GM12874 (cell line): ENCODE measurements at regions not wholly inside any gene's neighbourhood (a gene's known extent, or its start where the extent isn't known, plus 50 kb on each side); places are given as distances from the start of the nearest gene placed in this dataset.

Experiments
- CTCF ChIP-seq: IDR thresholded peaks from 2 replicates; pipeline ENCODE4 v1.5.1; 2011; ENCODE audit warnings: low read depth, mild to moderate bottlenecking, control low read depth, low read length, moderate library complexity; ENCODE audit not compliant: insufficient read depth

DNA sequence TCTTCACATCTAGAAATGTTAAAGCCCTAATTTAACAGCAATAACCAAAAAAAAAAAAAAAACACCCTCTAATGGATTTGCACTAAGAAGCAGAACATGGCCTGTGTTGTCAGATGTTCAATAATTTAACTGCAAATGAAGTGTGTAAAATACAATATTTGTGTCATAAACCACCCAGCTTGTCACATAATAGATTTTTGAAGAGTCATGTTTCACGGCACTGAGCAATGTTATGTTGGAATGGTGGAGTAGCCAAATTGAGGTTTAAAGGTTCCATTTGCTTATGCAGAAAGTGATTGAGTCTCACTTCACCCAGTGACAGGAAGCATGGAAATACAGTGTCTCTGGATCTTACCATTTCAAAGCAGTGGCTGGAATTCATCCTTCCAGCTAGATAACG lies 173.2 kb upstream of the XYLT1 start:
- TF ChIP-seq CTCF = no peak

- no peak for TF ChIP-seq CTCF
Observed at GRCh38 chr16:17641990-17642389, 171.2 kb upstream of the XYLT1 start.

GRCh38 chr16:17638134-17638533 lies 167.4 kb upstream of the XYLT1 start:
- no peak for TF ChIP-seq CTCF

DNA sequence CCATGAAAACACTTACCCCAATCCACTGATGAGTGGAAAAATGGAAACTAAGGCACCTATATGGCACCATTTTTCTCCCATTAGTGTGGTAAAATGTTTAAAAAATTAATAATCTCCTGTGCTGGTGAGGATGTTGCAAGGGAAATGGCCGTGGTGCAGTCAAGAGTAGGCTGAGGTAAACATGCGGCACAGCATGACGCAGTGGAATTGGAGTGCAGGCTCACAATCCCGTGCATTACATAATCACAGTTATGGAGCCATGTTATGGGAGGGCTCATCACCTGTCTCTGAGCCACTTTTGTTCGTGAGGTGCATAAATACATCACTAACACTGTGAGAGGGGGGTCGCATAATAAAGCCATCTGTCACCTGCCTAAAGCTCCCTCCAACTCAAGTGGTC lies 164.4 kb upstream of the XYLT1 start:
- TF ChIP-seq CTCF = no peak

GRCh38 chr16:17633181-17633951 lies 162.6 kb upstream of the XYLT1 start:
- TF ChIP-seq CTCF = no peak

GRCh38 chr16:17632667-17633066 lies 161.9 kb upstream of the XYLT1 start:
- TF ChIP-seq CTCF = no peak

DNA sequence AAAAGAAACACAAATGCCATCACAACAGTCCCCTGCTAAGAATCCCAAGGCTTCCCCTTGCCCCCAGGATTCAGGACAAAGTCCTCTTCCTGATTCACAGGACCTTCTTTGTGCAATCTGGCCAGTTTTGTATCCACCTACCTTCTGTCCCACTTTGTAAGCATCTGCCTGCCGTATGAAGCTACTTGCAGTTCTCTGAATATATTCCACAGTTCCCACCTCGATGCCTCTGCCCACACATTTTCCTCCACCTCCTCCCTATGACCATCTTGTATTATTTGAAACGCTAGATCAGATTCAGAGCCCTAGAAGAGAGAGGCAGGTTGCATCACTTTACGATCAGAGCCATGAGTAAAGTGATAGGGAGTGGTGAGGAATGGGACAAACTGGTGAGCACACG lies 159.2 kb upstream of the XYLT1 start:
- no peak for TF ChIP-seq CTCF
